HG03342 (cell line): ENCODE measurements at regions not wholly inside any gene's neighbourhood (a gene's known extent, or its start where the extent isn't known, plus 50 kb on each side); places are given as distances from the start of the nearest gene placed in this dataset.

Experiments
- ATAC-seq: cut with Tn5 transposase; IDR thresholded peaks from one replicate; pipeline ENCODE4 v1.9.1; 2021; ENCODE audit warnings: mild to moderate bottlenecking, moderate library complexity; ENCODE audit not compliant: unreplicated experiment

GRCh38 chr6:105509506-105510331 lies 106.8 kb upstream of the PREP start:
- ATAC-seq, result no peak

DNA sequence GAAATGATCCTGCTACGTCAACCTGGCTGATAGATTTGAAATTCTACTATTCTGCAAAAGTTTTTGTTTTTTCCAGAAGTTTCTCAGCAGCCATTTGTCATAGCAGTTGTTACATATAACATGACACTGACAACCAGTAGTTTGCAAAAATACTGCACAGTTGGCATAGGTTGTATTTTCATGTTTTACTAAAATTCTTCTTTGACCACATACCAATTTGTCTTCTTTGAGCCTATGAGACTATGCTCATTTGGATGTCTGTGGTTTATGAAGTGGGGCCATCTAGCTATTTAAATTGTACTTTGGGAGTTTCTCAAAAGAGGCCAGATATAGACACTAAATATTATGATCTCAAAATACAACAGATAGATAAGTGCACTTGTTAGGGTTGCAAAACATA lies 104.9 kb upstream of the PREP start:
- no peak for ATAC-seq

- ATAC-seq, result no peak
These were observed 101.8 kb upstream of the PREP start for GRCh38 chr6:105504706-105505105.

DNA sequence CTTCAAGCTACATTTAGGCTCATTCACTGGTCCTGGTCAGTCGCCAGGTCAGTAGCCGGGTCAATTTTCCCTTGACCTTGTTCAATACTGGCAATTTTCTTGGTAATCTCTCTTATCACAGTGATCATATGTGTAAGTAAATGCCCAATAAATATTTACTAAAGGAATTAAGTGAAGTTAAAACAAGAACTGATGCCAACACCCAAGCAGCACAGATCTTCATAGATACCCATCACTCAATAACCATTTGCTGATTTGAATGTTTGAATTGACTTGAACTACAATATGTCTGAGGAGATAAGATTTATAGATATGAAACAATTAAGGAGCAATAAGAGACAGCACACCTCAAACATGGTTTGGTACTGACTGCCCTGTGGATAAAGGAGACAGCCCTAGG lies 100.8 kb upstream of the PREP start:
- ATAC-seq, result no peak

DNA sequence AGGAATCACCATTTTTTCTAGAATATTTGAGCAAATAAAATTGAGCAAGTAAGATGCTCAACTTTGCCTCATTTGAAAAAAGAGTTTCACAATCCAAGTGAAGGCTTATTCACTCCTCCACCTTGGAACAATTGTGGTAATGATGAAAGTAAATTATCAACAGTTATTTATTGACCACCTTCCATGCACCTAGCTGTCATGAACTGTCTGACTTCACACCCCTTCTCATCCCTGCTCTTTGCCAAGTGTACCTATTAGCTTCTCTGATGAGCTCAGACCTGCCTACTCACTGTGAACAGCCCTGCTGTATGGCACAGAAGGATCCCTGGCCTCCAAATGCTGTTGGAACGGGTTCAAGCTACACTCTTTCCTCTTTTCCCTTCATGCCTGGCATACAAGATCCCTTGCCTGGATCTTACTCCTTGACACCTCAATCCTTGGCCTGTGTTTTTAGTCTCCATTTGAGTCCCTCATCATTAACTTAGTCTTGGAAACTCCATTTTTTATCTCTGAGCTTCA lies 99.0 kb upstream of the PREP start:
- ATAC-seq, result no peak

- no peak for ATAC-seq
These were observed 98.4 kb upstream of the PREP start for GRCh38 chr6:105501246-105501645.

GRCh38 chr6:105500693-105501092 lies 97.8 kb upstream of the PREP start:
- ATAC-seq, result no peak

DNA sequence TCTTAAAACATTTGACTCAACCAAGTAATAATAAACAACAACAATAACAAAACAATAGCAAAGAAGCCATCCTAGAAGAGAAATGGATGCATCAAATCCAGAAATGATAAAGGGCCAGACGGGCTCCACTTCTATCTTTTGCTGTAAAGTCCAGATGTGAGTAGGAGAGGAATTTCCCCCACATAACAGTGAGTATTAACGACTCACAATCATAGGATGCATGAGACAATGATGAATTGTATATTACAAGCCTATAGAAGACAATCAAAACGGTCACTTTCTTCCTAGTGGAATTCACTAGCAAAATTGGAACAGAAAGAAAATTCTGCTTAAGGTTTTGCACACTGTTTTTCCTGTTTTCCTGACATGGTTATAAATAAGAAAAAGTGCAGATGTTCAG lies 97.0 kb upstream of the PREP start:
- ATAC-seq, result no peak

DNA sequence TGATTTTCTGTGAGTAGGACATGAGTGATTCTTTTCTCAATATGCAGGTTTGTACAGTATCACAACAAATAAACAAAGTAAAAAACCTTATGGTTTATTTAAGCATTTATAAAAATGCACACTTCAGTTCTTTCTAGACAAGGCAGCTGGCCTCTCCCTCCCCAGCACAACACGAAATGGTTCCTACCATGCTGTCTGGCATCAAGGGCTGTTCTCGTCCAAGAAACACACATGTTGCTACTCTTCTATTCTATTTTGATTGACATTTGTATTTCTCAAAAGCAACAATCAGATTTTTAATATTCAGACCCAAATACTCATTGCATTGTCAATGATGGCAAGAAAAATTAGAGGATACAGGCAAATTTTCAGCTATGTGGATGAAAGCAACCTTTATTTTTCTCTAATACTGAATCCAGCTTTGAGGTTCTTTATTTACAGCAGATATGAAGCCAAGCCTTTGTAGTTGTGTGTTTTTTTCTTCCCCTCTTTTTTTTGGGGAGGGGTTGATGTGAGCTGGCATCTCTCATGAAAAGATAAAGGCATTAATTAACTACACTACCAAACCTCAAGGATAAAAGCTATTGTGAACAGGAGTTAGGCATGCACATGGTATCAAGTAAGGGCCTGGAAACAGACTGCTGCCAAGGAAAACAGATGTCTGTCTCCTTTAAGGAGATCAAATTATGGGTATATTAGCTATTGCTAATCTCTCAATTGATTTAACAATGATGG lies 96.4 kb upstream of the PREP start:
- no peak for ATAC-seq

- no peak for ATAC-seq
These were observed 94.7 kb upstream of the PREP start for GRCh38 chr6:105497549-105497948.

DNA sequence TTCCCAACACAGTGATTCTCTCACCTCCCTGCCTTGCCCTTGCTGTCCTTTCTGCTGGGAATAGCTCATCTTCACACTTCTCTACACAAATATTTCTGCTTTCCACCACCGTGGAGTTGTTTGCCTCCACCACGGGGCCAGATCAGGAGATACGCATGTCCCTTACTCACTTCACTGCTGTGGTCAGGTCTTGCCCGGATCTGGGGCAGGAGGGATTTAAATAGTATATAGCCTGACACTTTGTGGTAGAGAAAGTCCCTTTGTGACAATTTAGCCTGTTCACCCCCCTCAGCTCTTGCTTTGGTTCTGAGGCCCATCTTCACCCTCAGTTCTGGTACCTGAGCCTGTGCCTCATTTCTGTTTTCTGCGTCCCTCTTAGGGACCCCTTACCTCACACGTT lies 92.6 kb upstream of the PREP start:
- ATAC-seq, result peak; percentile 60

DNA sequence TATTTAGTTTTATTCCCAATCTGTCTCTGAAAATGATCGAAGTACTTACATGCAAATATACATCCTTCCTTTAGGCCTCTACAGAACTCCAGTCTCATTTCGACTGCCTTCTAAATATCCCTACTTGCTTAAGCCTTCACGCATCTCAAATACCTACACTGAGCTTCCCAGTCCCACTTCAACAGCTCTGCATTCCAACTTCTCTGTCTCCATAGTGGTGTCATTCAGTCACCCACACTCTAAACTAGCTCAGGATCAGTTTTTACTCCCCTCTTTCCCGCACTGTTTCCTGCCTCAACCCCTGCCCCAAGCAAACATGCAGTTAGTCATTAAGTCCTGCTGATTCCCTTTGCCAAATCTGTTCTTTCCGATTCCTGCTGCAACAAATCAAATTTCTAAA lies 91.8 kb upstream of the PREP start:
- ATAC-seq, result no peak

DNA sequence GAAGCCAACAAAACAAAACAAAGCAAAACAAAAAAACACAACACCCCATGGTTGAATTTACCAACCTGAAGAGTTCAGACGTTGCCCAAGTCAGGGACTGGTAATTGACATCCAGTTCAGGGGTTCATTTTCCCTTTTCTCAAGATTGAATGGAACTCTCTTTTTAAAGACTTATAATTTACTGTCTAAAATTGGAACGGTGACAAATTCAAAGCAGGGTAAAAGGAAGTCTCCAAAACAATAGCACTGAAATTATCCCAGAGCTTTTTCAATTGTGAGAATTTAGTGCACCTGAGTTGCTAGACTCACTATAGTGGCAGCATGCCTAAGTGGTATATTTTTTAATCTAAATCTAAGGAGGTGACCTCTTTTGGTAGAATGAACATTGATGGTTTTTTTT lies 90.9 kb upstream of the PREP start:
- ATAC-seq, result peak; percentile 11

- peak; percentile 83 for ATAC-seq
These were observed 90.1 kb upstream of the PREP start for GRCh38 chr6:105492706-105493673.

DNA sequence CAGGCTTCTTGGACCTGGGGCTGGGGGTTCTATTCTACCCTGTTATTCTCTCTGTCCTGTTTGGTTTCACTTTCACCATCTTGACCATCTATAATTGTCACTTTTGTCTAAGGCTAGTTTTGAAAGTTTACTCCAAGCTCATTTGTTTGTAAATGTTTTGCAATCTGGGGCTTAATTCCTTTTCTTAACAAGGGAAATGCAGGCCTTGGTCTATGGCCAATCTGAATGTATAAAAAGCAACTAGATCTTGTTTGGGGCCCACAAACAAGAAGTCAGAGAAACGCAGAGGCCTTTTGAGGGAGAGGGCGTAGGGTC lies 86.3 kb upstream of the PREP start:
- no peak for ATAC-seq

DNA sequence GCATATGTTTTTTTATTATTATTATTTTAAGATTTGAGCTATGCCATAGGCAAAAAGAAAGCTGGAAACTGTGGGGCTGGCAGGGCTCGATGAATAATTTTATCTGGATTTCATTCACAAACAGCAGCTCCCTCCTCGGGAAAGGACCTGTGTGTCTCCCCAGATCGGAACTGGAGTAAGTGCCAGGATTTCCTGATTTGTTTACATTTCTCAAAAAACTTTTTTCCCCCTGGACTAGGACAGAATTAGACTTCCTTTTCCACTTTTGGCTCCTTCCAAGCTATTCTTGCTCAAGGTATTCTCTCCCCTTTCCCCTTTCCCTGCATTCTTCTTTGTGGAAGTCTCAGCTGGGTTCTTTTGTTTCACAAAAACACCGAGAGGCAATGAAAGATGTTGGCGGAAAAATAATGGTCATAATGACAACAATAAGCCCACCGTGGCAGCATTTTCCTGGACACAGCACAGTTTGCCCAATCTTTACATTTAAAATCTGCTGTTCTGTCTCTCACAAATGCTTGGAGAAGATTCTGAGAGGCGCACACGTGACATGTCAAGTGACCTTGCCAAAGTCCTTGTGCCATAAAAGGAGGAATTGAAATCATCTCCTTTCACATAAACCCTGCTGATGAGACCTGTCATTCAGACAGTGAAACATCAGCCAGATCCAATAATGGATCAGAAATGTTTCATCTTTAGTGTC lies 85.8 kb upstream of the PREP start:
- no peak for ATAC-seq

DNA sequence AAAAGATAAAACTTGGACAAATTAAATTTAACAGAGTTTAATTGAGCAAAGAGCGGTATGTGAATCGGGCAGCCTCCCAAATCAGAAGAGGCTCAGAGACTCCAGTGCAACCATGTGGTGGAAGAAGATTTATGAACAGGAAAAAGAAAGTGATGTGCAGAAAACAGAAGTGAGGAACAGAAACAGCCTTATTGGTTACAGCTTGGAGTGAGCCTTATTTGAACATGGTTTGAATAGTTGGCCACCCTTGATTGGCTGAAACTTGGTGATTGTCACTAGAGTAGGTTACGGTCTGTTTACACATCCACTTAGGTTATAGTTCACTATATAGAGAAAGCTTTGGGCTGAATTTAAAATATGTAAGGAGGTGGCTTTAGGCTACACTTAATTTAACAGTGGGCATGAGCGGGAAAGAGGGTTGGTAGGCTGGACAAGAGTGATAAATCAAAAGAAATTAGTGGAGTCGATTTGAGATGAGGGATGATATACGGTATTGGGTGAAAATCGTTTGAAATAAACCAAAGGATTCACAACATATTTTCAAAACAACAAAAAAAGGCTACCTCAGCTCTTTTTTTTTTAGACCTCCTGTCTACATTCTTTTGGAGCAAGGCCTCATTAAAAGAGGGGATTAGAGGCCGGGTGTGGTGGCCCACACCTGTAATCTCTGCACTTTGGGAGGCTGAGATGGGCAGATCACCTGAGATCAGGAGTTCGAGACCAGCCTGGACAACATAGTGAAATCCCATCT lies 84.3 kb upstream of the PREP start:
- no peak for ATAC-seq

DNA sequence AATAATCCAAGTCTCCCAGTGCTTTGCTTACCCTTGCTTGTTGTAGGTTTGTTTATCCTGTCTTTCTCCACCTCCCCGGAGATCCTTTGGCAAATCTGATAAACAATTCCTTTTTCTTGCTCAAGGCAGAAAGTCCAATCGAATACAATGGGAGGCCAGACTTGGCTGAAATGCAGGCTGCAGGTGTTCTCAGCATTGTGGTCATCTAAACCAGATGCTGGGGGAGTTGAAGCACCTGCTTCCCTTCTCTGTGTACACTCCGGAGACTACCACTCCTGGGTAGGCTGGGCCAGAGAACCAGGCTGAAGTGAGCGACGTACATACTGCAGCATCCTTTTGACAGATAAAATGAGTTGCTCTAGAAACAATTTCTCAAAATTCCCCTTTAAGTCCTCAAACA lies 82.6 kb upstream of the PREP start:
- ATAC-seq, result no peak

DNA sequence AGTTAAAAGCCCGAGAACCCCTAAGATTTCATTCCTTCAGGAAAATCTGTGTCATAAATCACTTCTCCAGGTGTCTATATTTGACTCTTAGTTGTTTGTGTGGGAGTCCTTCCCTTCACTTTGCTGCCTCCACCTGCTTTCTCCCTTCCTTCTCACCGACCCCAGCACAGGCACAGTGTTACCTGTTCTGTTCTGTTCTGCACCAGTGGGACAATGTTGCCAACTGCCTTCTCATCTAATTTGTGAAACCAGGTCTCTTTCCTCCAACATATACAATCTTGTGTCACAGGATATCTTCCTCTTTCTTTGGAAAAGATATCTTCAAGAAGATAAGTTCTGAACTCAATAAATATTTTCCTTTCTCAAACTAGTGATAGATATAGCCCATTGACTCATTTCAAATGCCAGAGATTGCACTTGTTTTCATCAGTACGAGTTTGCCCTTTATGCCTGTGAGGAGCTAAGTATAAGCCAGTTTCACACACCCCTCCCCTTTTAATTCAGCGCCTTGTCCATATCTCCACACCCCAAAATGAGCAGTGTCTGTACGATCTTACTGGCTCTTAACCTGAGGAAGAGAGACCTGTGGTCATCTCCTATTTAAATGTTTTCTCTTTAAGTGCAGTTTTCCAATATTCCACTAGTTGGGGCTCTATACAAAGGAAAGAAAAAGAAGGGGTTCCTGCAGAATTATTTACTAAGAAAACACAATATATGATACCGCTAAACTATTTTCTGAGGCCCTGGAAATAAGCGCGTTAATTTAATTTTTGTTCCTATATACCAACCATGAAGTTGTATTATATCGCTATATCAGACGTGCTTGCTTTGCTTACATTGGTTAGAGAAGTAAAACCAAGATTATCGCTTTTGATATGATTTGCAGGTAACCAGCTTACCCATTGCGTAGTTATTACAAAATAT lies 81.6 kb upstream of the PREP start:
- ATAC-seq, result no peak
